ENCODE measurements at regions not wholly inside any gene's neighbourhood (a gene's known extent, or its start where the extent isn't known, plus 50 kb on each side); places are given as distances from the start of the nearest gene placed in this dataset.

- Mint-ChIP-seq H3K36me3 (peaks cover 3% of the 10 kb centered on the region), H3K4me1 (no peaks in the 10 kb centered on the region), H3K4me3 (no peak overlapping the region), H3K27ac (no peak overlapping the region), H3K9me3 (no peaks in the 10 kb centered on the region), H3K27me3 (no peaks in the 10 kb centered on the region)
Observed at GRCh38 chr1:201771466-201771865, 57.5 kb upstream of the IPO9 start.

GRCh38 chr1:201772178-201772577, 56.8 kb upstream of the IPO9 start:
- no peak overlapping the region for H3K27ac Mint-ChIP-seq
- no peaks in the 10 kb centered on the region for H3K27me3 Mint-ChIP-seq

GRCh38 chr1:201773764-201774163, 55.2 kb upstream of the IPO9 start:
- H3K9me3 Mint-ChIP-seq, result no peaks in the 10 kb centered on the region
- peaks cover 3% of the 10 kb centered on the region for H3K36me3 Mint-ChIP-seq
- H3K27ac Mint-ChIP-seq, result no peak overlapping the region
- no peaks in the 10 kb centered on the region for H3K27me3 Mint-ChIP-seq
- no peaks in the 10 kb centered on the region for H3K4me1 Mint-ChIP-seq
- H3K4me3 Mint-ChIP-seq, result no peak overlapping the region

More at GRCh38 chr1:201772178-201772577, 56.8 kb upstream of the IPO9 start:
- H3K4me3 Mint-ChIP-seq, result no peak overlapping the region
- H3K36me3 Mint-ChIP-seq, result peaks cover 3% of the 10 kb centered on the region
- H3K9me3 Mint-ChIP-seq, result no peaks in the 10 kb centered on the region
- H3K4me1 Mint-ChIP-seq, result no peaks in the 10 kb centered on the region

GRCh38 chr1:201774224-201774982, 54.6 kb upstream of the IPO9 start:
- Mint-ChIP-seq H3K27me3 (no peaks in the 10 kb centered on the region), H3K9me3 (no peaks in the 10 kb centered on the region), H3K27ac (no peak overlapping the region), H3K4me3 (no peak overlapping the region), H3K36me3 (peaks cover 3% of the 10 kb centered on the region), H3K4me1 (no peaks in the 10 kb centered on the region)

GRCh38 chr1:201774983-201775344, 54.0 kb upstream of the IPO9 start:
- H3K27ac Mint-ChIP-seq, result no peak overlapping the region
- no peaks in the 10 kb centered on the region for H3K27me3 Mint-ChIP-seq
- no peaks in the 10 kb centered on the region for H3K4me1 Mint-ChIP-seq
- no peaks in the 10 kb centered on the region for H3K9me3 Mint-ChIP-seq
- peaks cover 3% of the 10 kb centered on the region for H3K36me3 Mint-ChIP-seq
- no peak overlapping the region for H3K4me3 Mint-ChIP-seq

- H3K9me3 Mint-ChIP-seq, result no peaks in the 10 kb centered on the region
- H3K4me3 Mint-ChIP-seq, result no peak overlapping the region
- H3K36me3 Mint-ChIP-seq, result peaks cover under 1% of the 10 kb centered on the region
- H3K4me1 Mint-ChIP-seq, result no peaks in the 10 kb centered on the region
- H3K27ac Mint-ChIP-seq, result no peak overlapping the region
- no peaks in the 10 kb centered on the region for H3K27me3 Mint-ChIP-seq
Observed at GRCh38 chr1:201775380-201775779, 53.6 kb upstream of the IPO9 start.

- Mint-ChIP-seq H3K27ac (no peak overlapping the region), H3K9me3 (no peaks in the 10 kb centered on the region), H3K4me3 (no peak overlapping the region), H3K4me1 (no peaks in the 10 kb centered on the region), H3K27me3 (no peaks in the 10 kb centered on the region), H3K36me3 (peaks cover 3% of the 10 kb centered on the region)
Observed at GRCh38 chr1:201778279-201779065, 50.5 kb upstream of the IPO9 start.

All from activated naive CD4-positive, alpha-beta T cell treated with anti-CD3 and anti-CD28 coated beads, Interleukin-2, amount 50 U/mL, for 24 hours (primary cell).